ENCODE measurements at regions not wholly inside any gene's neighbourhood (a gene's known extent, or its start where the extent isn't known, plus 50 kb on each side); places are given as distances from the start of the nearest gene placed in this dataset.
"Not testable (repeated sequence)": the region's sequence is repeated elsewhere in the genome, so short reads cannot be mapped to it uniquely, and the experiment has no call there.

DNA sequence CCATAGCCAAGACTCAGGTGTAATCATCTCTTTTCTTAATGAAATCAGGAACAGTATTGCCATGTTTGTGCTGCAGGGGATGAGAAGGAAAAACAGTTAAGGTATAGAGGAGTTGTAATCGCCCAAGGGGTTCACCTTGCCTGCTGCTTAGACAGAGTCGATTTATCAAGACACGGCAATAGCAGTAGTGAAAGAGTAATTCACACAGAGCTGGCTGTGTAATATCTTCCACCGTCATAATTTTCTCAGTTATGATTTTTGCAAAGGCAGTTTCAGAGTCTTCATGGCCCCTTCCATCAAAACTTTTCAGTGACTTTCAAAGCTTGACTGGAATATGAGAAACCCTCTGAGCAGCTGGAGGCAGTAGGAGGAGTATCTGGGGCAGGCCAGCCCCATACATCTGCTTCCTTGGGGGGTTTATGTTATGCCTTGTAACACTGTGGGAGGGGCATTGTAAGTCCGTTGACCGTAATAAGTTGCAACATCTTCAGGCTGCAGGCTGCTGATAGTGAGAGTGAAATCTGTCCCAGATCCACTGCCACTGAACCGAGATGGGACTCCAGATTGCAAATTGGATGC is 605.4 kb downstream of the RPIA start:
- DNase-seq (ENCODE audit: low read depth in 2 of 2), result not testable (repeated sequence)

- DNase-seq (ENCODE audit: low read depth in 2 of 2), result not testable (repeated sequence)
Measured at GRCh38 chr2:89299196-89299595, 607.7 kb downstream of the RPIA start.

DNA sequence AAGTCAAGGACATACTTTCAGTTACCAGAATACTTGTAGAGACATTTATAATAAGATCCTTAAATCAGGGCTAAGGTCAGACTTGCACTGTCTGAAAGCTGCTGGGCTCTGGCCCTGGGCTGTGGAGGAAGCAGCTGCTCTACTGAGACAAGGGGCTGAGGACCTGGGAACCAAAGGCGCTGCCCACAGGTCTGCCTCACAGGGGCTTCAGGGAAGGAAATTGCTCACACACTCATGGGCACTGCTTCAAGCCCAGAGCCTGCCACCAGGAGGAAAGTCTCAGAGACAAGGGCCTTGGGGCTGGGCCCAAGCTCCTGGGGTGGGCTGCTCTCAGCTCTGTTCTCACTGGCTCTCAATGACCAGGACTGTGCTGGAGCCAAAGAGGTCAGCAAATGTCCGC is 614.1 kb downstream of the RPIA start:
- DNase-seq (ENCODE audit: low read depth in 2 of 2), result not testable (repeated sequence)

- not testable (repeated sequence) for DNase-seq (ENCODE audit: low read depth in 2 of 2)
Measured at GRCh38 chr2:89306869-89307637, 615.6 kb downstream of the RPIA start.

DNA sequence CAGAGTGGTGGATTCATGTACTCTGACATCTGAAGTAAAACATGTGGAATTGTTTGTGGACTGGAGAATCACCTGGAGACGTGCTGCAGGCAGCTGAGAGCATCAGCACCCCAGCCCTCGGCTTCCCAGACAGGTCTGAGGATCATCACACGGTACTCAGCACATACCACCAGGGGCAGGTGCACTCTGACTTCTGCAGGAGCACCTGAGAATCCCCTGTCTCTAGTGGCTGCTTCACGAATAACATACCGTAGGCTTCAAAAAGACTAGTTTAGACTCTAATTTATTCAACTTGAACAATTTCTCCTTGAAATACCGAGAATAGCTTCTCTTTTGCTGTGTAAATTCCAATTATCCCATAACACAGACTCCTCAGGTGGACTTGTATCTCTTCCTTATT is 627.5 kb downstream of the RPIA start:
- not testable (repeated sequence) for DNase-seq (ENCODE audit: low read depth in 2 of 2)

DNA sequence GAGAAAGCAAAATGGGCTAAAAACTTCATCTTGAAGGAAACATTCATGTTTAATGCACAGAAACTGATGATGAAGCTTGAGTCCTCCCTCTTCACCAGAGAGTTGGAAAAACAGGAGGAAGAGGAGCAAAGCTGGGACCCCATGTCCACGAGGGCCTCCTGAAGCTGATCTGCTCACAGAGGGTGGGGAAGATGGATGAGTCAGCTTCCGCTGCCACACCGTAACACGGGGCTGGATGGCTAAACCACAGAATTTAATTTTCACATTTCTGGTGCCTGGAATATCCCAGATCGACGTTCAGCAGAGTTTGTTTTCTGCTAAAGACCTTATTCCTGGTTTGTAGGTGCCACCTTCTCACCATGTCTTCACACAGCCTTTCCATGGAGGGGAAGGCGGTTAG is 634.4 kb downstream of the RPIA start:
- DNase-seq (ENCODE audit: low read depth in 2 of 2), result not testable (repeated sequence)

DNA sequence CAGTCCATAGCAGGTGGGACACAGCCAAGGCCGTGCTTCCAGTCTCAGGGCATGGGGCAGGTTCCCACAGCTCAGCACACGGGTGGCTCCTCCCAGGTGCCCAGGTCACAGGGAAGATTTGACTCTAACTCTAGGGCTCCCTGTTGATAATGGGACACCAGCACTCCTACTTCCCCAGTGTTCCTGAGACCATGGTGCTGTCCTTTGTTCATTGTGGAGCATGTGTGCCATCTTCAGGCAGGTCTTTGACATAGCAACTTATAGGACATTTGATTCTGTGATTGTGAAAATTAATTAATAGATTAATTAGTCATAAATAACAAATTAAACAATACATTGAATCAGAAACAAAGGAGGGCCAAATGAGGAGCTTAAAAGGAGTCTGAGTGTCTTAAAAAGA is 635.0 kb downstream of the RPIA start:
- DNase-seq (ENCODE audit: low read depth in 2 of 2), result not testable (repeated sequence)

DNA sequence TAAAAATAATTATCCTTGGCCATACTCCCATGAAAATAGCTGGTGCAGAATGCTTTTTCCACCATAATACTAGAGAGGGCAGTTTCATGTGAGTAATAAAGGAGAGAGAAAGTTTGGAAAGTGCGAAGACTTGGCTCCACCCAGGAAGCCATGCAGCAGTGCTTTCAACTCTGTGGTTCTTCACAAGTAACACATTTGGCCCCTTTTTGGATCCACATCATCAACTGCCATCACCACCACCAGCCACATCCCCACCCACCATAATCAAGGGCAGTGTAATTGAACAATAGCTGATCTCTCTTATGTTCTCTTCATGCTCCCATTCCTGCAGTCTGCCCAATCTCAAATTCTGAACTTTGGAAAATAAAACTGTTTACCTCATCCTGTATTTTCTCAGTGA is 637.3 kb downstream of the RPIA start:
- not testable (repeated sequence) for DNase-seq (ENCODE audit: low read depth in 2 of 2)

Measured in stimulated activated CD8-positive, alpha-beta memory T cell treated with anti-CD3 and anti-CD28 coated beads, Interleukin-15, amount 100 ng/mL, for 48 hours (primary cell).